ENCODE measurements at regions not wholly inside any gene's neighbourhood (a gene's known extent, or its start where the extent isn't known, plus 50 kb on each side); places are given as distances from the start of the nearest gene placed in this dataset.

- Histone ChIP-seq H3K27ac (peak overlapping the region; percentile 98), H3K27me3 (no peaks in the 10 kb centered on the region), H3K4me1 (ENCODE audit: control insufficient read depth in 1 of 2, insufficient read depth in 1 of 2, low read depth in 1 of 2, low read length in 1 of 2) (peaks cover 41 to 48% of the 10 kb centered on the region in 2 experiments), H3K36me3 (no peaks in the 10 kb centered on the region), H3K9me3 (no peaks in the 10 kb centered on the region), H3K4me3 (ENCODE audit: low read depth in 1 of 2, low read length in 1 of 2) (no peak overlapping the region)
- TF ChIP-seq CTCF (IDR thresholded peaks at IDR 0.05): no peak
These were observed 64.0 kb upstream of the KLF6 start for GRCh38 chr10:3848775-3849635.

DNA sequence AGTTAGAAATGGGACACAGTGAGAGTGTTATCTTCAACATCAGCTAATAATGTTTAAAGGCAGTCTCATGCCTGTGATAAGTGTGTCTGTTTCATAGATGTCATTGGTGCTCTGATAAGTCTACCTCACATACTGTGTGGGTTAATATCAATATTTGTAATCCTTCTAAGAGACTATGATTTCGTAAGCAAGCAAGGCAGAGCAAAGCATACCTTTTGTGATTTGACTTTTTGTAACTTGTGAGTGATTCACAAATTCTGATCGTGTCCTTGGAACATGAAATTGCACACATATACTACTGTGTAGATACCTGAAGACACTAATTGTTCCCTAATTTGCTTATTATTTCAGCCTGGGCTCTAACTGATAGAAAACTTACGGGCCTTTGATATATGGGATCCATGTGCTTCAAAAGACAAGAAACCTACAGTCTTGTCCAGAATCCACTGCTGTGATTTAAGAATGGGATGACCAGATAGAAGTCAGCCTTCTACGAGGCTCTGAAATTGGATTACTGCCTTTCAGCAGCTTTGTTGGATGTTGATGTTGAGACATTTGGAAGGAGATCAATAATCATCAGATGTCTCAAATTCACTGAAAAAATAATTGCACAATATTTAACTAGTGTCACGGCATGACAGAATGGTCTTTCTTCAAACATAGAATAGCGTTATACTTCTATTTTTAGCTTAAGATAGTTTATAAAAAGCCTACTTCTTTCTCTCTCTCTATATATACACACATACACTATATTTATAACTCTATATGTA is 63.2 kb upstream of the KLF6 start:
- H3K9me3 ChIP-seq: no peaks in the 10 kb centered on the region
- no peaks in the 10 kb centered on the region for H3K27me3 ChIP-seq
- H3K36me3 ChIP-seq: no peaks in the 10 kb centered on the region
- H3K4me3 ChIP-seq (ENCODE audit: low read depth in 1 of 2, low read length in 1 of 2): no peak overlapping the region
- TF ChIP-seq CTCF (IDR thresholded peaks at IDR 0.05): no peak
- H3K27ac ChIP-seq: peak overlapping the region; percentile 98
- peaks cover 40 to 48% of the 10 kb centered on the region in 2 experiments for H3K4me1 ChIP-seq (ENCODE audit: control insufficient read depth in 1 of 2, insufficient read depth in 1 of 2, low read depth in 1 of 2, low read length in 1 of 2)

- no peaks in the 10 kb centered on the region for H3K9me3 ChIP-seq
- no peaks in the 10 kb centered on the region for H3K27me3 ChIP-seq
- H3K36me3 ChIP-seq: no peaks in the 10 kb centered on the region
- peaks cover 26 to 34% of the 10 kb centered on the region in 2 experiments for H3K4me1 ChIP-seq (ENCODE audit: control insufficient read depth in 1 of 2, insufficient read depth in 1 of 2, low read depth in 1 of 2, low read length in 1 of 2)
- TF ChIP-seq CTCF (IDR thresholded peaks at IDR 0.05): no peak
- H3K27ac ChIP-seq: no peak overlapping the region
- H3K4me3 ChIP-seq (ENCODE audit: low read depth in 1 of 2, low read length in 1 of 2): no peak overlapping the region
These were observed 61.7 kb upstream of the KLF6 start for GRCh38 chr10:3846736-3847135.

GRCh38 chr10:3844491-3845025 is 59.5 kb upstream of the KLF6 start:
- Histone ChIP-seq H3K9me3 (no peaks in the 10 kb centered on the region), H3K4me3 (ENCODE audit: low read depth in 1 of 2, low read length in 1 of 2) (no peak overlapping the region), H3K36me3 (no peaks in the 10 kb centered on the region), H3K27me3 (no peaks in the 10 kb centered on the region), H3K27ac (no peak overlapping the region), H3K4me1 (ENCODE audit: control insufficient read depth in 1 of 2, insufficient read depth in 1 of 2, low read depth in 1 of 2, low read length in 1 of 2) (peaks cover 5 to 15% of the 10 kb centered on the region in 2 experiments)
- TF ChIP-seq CTCF (IDR thresholded peaks at IDR 0.05): no peak

DNA sequence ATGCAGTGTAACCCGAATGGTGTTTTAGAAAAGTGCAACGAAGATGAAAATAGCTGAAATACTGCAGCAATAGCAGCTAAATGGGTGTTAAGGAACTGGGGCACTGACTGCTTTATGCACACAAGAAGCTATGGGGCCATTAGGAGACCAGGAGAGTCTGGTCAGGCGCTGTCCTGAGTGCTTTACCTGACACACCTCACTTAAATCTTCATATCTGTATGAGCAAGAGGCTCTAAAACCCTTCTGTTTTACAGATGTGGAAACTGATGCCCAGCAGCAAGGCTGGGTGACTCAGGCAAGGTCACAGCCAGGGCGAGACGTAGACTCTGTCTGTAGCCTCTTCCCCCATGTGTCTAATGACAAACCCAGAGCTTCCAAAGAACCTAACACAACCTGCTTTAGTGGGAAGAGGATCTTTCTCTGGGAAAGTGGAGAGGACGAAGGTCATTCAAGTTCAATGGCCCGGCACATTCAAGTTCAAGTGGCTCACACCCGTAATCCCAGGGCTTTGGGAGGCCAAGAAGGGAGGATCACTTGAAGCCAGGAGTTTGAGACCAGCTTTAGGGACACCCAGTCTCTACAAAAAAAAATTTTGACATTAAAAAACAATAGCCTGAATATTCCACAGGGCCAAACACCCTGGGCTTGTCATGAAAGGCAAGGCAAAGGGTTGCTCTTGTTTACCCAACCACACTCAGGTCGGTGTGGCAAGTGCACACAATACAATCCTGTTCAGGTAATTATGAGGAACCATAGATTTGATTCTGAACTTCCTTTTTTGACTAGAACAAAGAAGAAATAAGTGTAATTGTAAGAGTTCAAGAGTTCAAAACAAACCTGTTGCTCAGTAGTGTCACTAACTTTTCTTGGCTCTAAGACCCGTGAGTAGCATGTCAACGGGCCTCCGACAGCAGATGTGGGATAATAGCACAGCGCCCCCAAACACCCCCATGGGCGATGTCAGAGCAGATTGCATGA is 53.7 kb upstream of the KLF6 start:
- peaks cover 13 to 19% of the 10 kb centered on the region in 2 experiments for H3K4me1 ChIP-seq (ENCODE audit: control insufficient read depth in 1 of 2, insufficient read depth in 1 of 2, low read depth in 1 of 2, low read length in 1 of 2)

More for the DNA sequence above, 53.7 kb upstream of the KLF6 start:
- TF ChIP-seq CTCF (IDR thresholded peaks at IDR 0.05): no peak
- peak overlapping the region; percentile 65 for H3K27ac ChIP-seq
- H3K9me3 ChIP-seq: no peaks in the 10 kb centered on the region
- H3K27me3 ChIP-seq: no peaks in the 10 kb centered on the region
- no peak overlapping the region for H3K4me3 ChIP-seq (ENCODE audit: low read depth in 1 of 2, low read length in 1 of 2)
- H3K36me3 ChIP-seq: no peaks in the 10 kb centered on the region

Measured in neutrophil (primary cell).